Stomach (tissue), 8 donors: ENCODE measurements at regions not wholly inside any gene's neighbourhood (a gene's known extent, or its start where the extent isn't known, plus 50 kb on each side); places are given as distances from the start of the nearest gene placed in this dataset.

Experiments used
- DNase-seq, 2 donors: peaks; one replicate each; pipeline versions ENCODE4 v3.0.0 to v3.0.0-alpha.2; 2013 to 2019
- H3K27ac ChIP-seq, 5 donors: fragments of 200-600 bp in 4 of 5; sonication (generic) in 4 of 5; one replicate each; pipeline ENCODE4 v1.5.1; 2013 to 2019; ENCODE audit warnings: mild to moderate bottlenecking in 1 of 5, moderate library complexity in 1 of 5
- H3K27me3 ChIP-seq, 3 donors: fragments of 200-600 bp; sonication (generic); one replicate each; pipeline ENCODE4 v1.5.1; 2017 to 2019; ENCODE audit warnings: mixed run types in 1 of 3
- H3K36me3 ChIP-seq, 4 donors: fragments of 200-600 bp; sonication (generic); 1 replicate in 3 of 4; 2 replicates in 1 of 4; pipeline ENCODE4 v1.5.1; 2016 to 2019
- H3K4me1 ChIP-seq, 4 donors: fragments of 200-600 bp; sonication (generic); one replicate each; pipeline ENCODE4 v1.5.1; 2016 to 2019
- H3K4me3 ChIP-seq, 4 donors: fragments of 200-600 bp; sonication (generic) in 3 of 4; one replicate each; pipeline ENCODE4 v1.5.1; 2016 to 2019; ENCODE audit warnings: mild to moderate bottlenecking in 1 of 4
- H3K9me3 ChIP-seq, 4 donors: fragments of 200-600 bp; sonication (generic); one replicate each; pipeline ENCODE4 v1.5.1; 2016 to 2019
- CTCF ChIP-seq, 7 experiments: fragments of 450-650 bp in 4 of 7; fragments of 200-600 bp in 3 of 7; sonication (generic) in 3 of 7; IDR thresholded peaks; one replicate each; pipeline ENCODE4 v1.5.1; 2016 to 2019; ENCODE audit warnings: antibody characterized with exemption in 7 of 7, control low read depth in 2 of 7, mild to moderate bottlenecking in 1 of 7
- EP300 ChIP-seq: sonication (generic); formaldehyde crosslinking; IDR thresholded peaks from one replicate; pipeline ENCODE4 v1.6.1; 2017; ENCODE audit warnings: antibody characterized with exemption
- POLR2A ChIP-seq, 4 donors: fragments of 450-650 bp; IDR thresholded peaks; one replicate each; pipeline ENCODE4 v1.6.1; 2016; ENCODE audit warnings: antibody characterized with exemption in 4 of 4, control low read depth in 2 of 4, mild to moderate bottlenecking in 1 of 4, moderate library complexity in 1 of 4
- POLR2AphosphoS5 ChIP-seq, 3 donors: sonication (generic); formaldehyde crosslinking; IDR thresholded peaks; one replicate each; pipeline ENCODE4 v1.6.1; 2016; ENCODE audit warnings: antibody characterized with exemption in 3 of 3
- WGBS, 5 donors: extraction: QIAGEN DNeasy Blood & Tissue Kit in 3 of 5; methylation state at CpG; one replicate each; pipeline versions ENCODE4 v1.1.5 to v1.1.7; 2013 to 2018; 5-methylcytosine and 5-hydroxymethylcytosine counted together
- intact Hi-C: fragments of 100-400 bp; cut with DNase I; formaldehyde crosslinking; loops from one replicate; pipeline ENCODE4 v1.15.1; 2023; ENCODE audit warnings: low total_unique reads
- donor health status: healthy with polysubstance abuse.
- donor health status: Bipolar disorder and iron deficiency.
- donor health status: healthy.

DNA sequence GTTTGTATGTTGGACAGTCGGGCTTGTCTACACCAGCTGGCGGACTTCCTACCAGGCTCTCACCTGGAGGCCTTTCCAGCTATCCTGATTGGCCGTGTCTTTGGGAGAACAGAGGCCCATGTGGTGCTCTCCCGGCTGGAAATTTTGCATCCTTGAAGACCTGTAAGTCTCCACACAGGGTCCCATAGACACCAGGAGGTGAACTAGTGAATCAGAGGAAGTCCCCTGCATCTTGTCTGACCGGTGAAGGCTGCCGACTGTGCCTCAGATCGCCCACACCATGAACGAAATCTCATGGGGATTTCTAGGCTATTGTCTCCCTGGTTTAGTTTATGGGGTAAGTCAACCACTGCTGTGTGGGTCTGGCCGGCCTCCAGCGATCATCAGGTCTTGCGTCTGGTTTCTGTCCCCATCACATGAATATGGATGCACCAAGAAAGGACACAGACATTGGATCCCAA lies 108.4 kb upstream of the LYZL2 start:
- 87 to 94% (median 91%) methylated on average over 2 to 11 of the region's 11 CpGs for WGBS, 5 donors
- Histone ChIP-seq H3K4me1 (peaks cover 0 to 9% (median 3%) of the 10 kb centered on the region in 4 donors), H3K36me3 (no peaks in the 10 kb centered on the region), H3K27me3 (peaks cover 0 to 3% (median 0%) of the 10 kb centered on the region in 3 donors), H3K27ac (no peak overlapping the region), H3K9me3 (no peaks in the 10 kb centered on the region), H3K4me3 (no peak overlapping the region)
- intact Hi-C loops = no loop called here
- no peak for TF ChIP-seq POLR2A (IDR thresholded peaks at IDR 0.05)
- TF ChIP-seq POLR2AphosphoS5 (IDR thresholded peaks at IDR 0.05) = no peak
- TF ChIP-seq CTCF (IDR thresholded peaks at IDR 0.05) = no peak
- no peak for TF ChIP-seq EP300
- DNase-seq = no peak

- DNase-seq = peak; percentile 32 to 62
- H3K27ac ChIP-seq = peak overlapping the region in 2 of 5 donors; percentile 54 to 66
Observed at GRCh38 chr10:30736685-30737232, 107.2 kb upstream of the LYZL2 start.

GRCh38 chr10:30734901-30735300 lies 105.3 kb upstream of the LYZL2 start:
- TF ChIP-seq POLR2A (IDR thresholded peaks at IDR 0.05) (no peak), CTCF (IDR thresholded peaks at IDR 0.05) (no peak), EP300 (no peak), POLR2AphosphoS5 (IDR thresholded peaks at IDR 0.05) (no peak)
- H3K36me3 ChIP-seq = no peaks in the 10 kb centered on the region
- no peak overlapping the region for H3K27ac ChIP-seq
- no peak for DNase-seq
- 50 to 57% (median 51%) methylated on average over 9 of the region's 9 CpGs for WGBS, 5 donors
- no peak overlapping the region for H3K4me3 ChIP-seq
- peaks cover 0 to 9% (median 3%) of the 10 kb centered on the region in 4 donors for H3K4me1 ChIP-seq
- H3K9me3 ChIP-seq = no peaks in the 10 kb centered on the region
- peaks cover 0 to 3% (median 0%) of the 10 kb centered on the region in 3 donors for H3K27me3 ChIP-seq
- intact Hi-C loops = no loop called here

More at GRCh38 chr10:30736685-30737232, 107.2 kb upstream of the LYZL2 start:
- no peak overlapping the region for H3K4me3 ChIP-seq
- TF ChIP-seq POLR2AphosphoS5 (IDR thresholded peaks at IDR 0.05) = peak; percentile 18 to 69 (median 56)
- TF ChIP-seq EP300 = no peak
- WGBS, 5 donors = 27 to 40% (median 38%) methylated on average over 10 of the region's 10 CpGs
- no peaks in the 10 kb centered on the region for H3K36me3 ChIP-seq
- peaks cover 0 to 3% (median 0%) of the 10 kb centered on the region in 3 donors for H3K27me3 ChIP-seq
- intact Hi-C loops = no loop called here
- peaks cover 0 to 9% (median 3%) of the 10 kb centered on the region in 4 donors for H3K4me1 ChIP-seq
- H3K9me3 ChIP-seq = no peaks in the 10 kb centered on the region

DNA sequence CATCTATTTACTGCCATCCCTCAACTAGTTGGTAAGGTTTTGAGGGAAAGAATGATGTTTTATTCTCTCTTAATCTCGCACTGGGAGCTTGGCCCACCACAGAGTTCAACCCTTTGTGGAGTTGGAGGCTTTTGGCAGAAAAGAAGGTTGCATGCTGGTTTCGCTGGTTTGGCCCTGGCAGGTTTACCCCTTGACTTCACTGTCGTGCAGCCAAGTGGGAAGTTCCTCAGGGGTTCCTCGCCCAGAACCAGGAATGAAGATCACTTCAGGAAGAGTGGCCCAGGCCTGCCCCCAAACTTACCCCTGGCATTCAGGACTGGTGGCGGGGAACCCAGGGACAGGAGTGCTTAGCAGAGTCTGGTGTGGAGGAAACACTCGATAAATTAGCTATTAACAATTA lies 103.1 kb upstream of the LYZL2 start:
- H3K36me3 ChIP-seq = no peaks in the 10 kb centered on the region
- no peak for TF ChIP-seq EP300
- H3K27me3 ChIP-seq = peaks cover 0 to 3% (median 0%) of the 10 kb centered on the region in 3 donors
- peaks cover 0 to 12% (median 3%) of the 10 kb centered on the region in 4 donors for H3K4me1 ChIP-seq
- H3K4me3 ChIP-seq = no peak overlapping the region
- DNase-seq = no peak
- intact Hi-C loops = no loop called here
- H3K9me3 ChIP-seq = no peaks in the 10 kb centered on the region
- no peak overlapping the region for H3K27ac ChIP-seq
- WGBS, 5 donors = 85 to 95% (median 91%) methylated on average over 6 of the region's 6 CpGs

- WGBS, 5 donors = 90 to 96% (median 92%) methylated on average over 5 of the region's 5 CpGs
- Histone ChIP-seq H3K9me3 (no peaks in the 10 kb centered on the region), H3K27me3 (peaks cover 0 to 3% (median 0%) of the 10 kb centered on the region in 3 donors), H3K4me3 (no peak overlapping the region), H3K36me3 (no peaks in the 10 kb centered on the region), H3K27ac (no peak overlapping the region), H3K4me1 (peaks cover 0 to 16% (median 5%) of the 10 kb centered on the region in 4 donors)
- TF ChIP-seq POLR2AphosphoS5 (IDR thresholded peaks at IDR 0.05) (no peak), POLR2A (IDR thresholded peaks at IDR 0.05) (no peak), EP300 (no peak), CTCF (IDR thresholded peaks at IDR 0.05) (no peak)
- DNase-seq = no peak
- intact Hi-C loops = no loop called here
Observed at GRCh38 chr10:30731963-30732362, 102.4 kb upstream of the LYZL2 start.
